Testis (tissue), 2 donors: ENCODE measurements at regions not wholly inside any gene's neighbourhood (a gene's known extent, or its start where the extent isn't known, plus 50 kb on each side); places are given as distances from the start of the nearest gene placed in this dataset.

ENCODE experiments used
- POLR2A ChIP-seq: fragments of 450-650 bp; IDR thresholded peaks from one replicate; pipeline ENCODE4 v1.6.1; 2017; ENCODE audit warnings: antibody characterized with exemption, mild to moderate bottlenecking, moderate library complexity
- TF ChIP-seq, protein P1 (sequence below), 3 experiments: fragments of 450-650 bp in 2 of 3; fragments of 200-600 bp in 1 of 3; sonication (generic) in 1 of 3; IDR thresholded peaks; one replicate each; pipeline ENCODE4 v1.5.1; 2016 to 2019; ENCODE audit warnings: antibody characterized with exemption in 3 of 3, mild to moderate bottlenecking in 2 of 3, moderate library complexity in 1 of 3

DNA sequence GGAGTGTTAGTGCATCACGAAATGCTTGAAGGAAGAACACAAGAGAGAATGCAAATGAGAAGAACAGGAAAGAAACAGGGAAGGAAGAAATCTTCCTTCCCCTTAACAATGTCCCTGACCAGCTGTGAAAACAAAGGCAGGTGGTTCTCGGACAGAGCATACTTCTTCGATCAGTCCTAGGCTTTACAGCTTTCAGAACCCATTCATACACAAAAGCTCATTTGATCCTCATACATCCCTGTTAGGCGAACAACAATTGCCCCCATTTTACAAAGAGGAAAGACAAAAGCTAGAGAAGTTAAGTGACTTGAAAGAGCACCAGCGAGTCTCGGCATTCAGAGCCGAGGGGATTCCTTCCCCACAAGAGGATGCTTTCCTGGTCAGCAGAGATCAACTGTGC is 57.2 kb upstream of the LRRC55 start:
- TF ChIP-seq, protein P1, sequence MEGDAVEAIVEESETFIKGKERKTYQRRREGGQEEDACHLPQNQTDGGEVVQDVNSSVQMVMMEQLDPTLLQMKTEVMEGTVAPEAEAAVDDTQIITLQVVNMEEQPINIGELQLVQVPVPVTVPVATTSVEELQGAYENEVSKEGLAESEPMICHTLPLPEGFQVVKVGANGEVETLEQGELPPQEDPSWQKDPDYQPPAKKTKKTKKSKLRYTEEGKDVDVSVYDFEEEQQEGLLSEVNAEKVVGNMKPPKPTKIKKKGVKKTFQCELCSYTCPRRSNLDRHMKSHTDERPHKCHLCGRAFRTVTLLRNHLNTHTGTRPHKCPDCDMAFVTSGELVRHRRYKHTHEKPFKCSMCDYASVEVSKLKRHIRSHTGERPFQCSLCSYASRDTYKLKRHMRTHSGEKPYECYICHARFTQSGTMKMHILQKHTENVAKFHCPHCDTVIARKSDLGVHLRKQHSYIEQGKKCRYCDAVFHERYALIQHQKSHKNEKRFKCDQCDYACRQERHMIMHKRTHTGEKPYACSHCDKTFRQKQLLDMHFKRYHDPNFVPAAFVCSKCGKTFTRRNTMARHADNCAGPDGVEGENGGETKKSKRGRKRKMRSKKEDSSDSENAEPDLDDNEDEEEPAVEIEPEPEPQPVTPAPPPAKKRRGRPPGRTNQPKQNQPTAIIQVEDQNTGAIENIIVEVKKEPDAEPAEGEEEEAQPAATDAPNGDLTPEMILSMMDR (IDR thresholded peaks at IDR 0.05): no peak
- no peak for TF ChIP-seq POLR2A
